NCI-H1436 treated with DMSO at 0.1 percent for 48 hours (cell line): ENCODE measurements at regions not wholly inside any gene's neighbourhood (a gene's known extent, or its start where the extent isn't known, plus 50 kb on each side); places are given as distances from the start of the nearest gene placed in this dataset.

ENCODE experiments used
- DNase-seq: peaks from one replicate; lab custom pipeline; 2025; lab: John Stamatoyannopoulos, UW

DNA sequence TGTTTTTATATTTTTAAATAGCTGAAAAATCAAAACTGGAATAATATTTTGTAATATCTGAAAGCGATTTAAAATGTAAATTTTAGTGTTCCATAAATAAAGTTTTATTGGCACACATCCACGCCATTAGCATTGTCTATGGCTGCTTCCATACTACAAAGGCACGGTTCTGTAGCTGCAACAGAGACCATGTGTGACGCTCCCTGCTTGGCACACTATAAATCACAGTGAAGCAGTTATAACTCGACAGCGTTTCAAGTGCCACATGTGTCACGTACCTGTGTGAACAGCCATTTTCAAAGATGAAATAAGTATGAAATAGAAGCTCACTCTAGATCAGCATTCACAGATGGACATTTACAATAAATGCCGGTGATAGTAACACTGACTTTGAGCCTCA, 810.1 kb upstream of the WWC1 start:
- DNase-seq, result no peak

DNA sequence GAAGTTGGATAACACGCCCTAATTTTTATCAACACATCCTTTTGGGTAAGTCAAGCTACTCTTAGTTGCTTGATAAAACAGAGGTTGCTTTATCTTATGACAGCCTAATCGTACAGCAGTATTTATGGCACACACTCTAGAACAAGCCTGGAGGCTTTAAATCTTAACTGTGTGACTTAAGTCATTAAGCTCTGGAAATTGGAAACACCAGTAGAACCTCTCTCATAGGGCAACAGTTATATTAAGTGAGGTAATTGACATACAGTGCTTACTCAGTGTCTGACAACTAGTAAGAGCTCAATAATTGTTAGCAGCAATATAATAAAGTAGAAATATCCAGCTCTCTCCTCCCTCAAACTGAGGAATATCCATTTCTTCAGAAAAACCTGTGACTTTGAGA, 808.9 kb upstream of the WWC1 start:
- no peak for DNase-seq

GRCh38 chr5:167485061-167485774, 806.2 kb upstream of the WWC1 start:
- DNase-seq, result no peak

DNA sequence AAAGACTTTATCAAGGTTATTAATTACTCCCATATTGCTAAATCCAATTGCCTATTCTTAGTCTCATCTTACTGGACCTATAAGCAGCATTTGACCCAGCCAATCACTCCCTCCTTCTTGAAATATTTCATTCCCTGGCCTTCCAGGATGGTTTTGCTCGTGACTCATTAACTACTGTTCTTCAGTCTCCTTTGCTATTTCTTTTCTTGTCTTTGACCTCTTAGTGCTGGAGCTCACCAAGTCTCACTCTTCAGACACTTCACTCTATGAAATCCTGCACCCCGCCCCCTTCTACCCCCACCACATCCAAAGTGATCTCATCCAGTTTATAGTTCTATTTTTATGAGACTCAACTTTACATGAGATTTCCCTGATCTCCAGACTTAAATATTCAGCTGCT, 803.1 kb upstream of the WWC1 start:
- DNase-seq, result no peak

DNA sequence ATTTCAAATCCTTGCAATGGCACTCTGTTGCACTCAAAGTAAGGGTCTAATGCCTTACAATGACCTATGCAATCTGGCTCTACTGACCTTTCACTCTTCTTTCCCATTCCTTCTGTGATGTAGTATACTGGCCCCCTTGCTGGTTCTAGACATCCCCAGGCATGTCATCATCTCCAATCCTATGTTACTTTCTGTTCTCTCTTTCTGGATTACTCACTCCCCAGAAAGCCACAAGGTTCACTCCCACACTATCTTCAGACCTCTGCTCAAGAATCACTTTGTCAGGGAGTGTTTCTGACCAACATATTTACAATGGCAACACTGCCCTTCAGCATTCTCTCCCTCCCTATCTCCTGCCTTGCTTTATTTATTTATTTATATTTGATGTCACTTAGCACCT, 802.2 kb upstream of the WWC1 start:
- no peak for DNase-seq

DNA sequence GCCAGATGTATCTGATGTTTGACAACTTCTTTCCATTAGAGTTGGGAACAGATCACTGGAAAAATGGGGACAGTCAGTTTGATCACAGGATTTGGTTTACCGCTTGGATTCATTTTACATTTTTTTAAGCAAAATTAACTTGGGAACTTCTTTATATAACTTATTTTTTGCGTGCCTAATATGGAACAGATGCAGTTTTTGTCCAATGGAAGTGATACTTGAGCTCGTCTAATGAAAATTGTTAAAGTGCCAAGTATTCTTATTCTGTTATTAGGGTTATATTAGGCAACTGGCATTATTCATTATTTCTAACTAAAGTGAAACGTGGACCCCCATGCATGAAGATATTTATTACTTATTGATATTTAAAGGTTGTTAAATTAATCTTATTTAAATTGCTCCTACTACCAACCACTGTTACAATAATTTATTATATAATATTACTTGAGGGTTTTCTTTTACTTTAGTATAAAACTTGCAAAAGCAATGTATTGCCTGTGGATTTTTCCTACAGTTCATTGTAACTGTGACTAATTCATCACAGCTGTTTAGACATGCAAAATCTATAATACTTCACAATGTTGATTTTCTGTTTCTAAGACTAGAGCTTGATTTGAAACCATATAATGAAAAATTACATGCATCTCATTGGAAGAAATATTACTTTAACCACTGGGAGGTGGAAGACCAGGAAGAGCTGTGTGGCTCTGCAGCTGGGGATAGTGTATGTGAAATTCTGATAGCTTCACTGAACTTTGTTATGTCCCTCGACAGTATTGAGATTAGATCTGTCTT, 787.3 kb upstream of the WWC1 start:
- DNase-seq, result no peak

DNA sequence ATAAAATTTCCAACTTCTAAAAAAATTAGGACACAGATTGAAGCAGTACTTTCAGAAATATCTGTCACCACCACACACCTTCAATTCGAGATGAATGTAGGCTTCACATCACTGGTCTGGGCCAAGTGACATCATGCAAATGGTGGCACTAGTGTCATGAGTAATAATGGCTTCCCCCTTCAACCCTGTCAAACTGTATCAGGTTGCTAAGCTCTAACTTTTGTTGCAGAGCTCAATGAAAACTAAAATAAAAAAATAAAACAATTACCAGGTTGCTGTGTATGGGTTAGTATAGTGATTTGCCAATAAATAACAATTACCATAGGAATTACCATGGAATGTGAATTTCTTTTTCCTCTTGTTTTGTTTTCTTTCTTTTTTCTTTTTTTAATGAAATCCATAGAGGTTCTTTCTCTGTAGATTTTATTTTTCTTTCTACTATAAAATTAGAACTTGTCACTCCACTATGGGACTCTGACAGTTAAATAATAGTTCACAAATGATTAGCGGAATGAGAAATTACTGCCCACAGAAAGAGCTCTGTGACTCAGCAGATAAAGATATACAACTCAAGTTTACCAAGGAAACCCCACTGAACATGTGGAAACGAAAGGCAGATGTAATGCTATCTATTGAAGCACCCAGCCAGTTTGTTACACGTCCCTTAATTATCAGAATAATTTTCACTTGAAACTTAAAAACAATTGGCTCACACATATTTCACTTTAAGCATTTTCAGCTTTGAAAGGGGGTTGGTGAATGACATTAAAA, 783.8 kb upstream of the WWC1 start:
- no peak for DNase-seq

DNA sequence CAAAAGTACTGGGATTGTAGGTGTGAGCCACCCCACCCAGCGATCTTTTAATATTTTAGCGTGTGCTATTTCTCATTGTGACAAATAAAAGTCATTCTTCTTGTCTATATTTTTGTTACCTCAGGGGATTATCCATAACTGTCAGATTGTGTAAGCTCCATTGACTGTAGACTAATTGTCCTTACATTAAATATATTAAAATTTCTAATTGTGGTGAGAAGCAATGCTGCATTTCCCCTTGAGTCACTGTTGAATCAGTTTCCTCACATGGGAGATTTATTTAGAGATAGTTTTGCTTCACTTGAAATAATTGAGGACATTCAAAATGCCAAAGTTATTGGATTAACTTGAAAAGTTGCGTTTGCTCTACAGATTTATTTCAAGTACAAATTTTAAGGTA, 782.4 kb upstream of the WWC1 start:
- no peak for DNase-seq

- DNase-seq, result no peak
Measured at GRCh38 chr5:167511276-167511675, 780.2 kb upstream of the WWC1 start.

DNA sequence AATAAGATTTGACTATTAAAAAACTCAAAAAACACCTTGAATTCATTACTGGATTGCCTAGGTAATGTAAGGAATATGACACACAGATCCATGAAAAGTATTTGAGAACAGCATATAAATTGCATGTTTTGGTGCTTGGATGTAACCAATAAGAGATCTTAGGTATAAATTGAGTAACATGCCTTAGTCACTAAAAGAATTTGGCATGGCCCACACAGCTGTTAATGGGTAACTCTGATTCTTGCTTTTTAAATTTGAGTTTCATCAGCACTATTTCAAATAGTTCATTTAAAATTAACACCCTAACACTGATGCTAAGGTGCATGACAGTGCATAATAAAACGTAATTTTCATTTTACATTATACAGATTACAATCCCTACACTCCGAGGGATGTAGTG, 779.3 kb upstream of the WWC1 start:
- no peak for DNase-seq

DNA sequence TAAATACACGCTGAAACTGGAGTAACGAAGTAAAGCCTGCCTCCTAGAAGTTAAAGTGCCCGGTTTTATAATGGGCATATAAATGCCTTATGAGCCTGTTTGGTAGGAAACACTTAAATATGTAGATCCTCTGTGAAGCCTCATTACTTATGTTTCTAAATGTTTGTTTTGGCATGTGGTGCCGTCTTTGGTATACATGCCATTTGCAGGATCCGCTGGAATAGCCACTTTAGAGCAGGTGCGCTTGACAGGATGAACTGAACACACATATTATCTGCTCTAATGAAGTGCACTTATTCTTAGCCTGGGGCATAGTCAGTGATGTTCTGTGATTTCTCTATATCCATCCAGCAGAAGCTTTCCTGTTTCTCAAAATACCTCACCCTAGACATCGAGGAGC, 778.1 kb upstream of the WWC1 start:
- no peak for DNase-seq

GRCh38 chr5:167514461-167514860, 777.0 kb upstream of the WWC1 start:
- no peak for DNase-seq

GRCh38 chr5:167525004-167525403, 766.4 kb upstream of the WWC1 start:
- DNase-seq, result no peak

DNA sequence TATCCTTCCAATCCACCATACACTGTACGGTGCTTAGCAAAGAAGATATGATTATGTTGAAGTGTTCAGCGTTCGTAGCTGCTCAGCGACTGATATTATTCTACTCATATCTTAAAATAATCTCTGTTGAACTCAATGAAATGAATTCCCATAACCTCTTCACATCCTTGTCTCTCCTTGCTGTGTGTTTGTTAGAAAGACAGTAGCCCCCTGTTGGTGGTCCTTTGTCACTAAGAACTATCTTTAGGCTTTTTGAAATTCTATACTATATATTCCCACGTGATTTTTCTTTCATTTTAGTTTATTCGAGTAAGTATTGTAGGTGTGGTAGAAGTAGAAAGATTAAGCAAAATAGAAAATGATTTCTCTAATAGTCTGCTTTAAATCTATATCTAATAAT, 762.8 kb upstream of the WWC1 start:
- DNase-seq, result no peak

DNA sequence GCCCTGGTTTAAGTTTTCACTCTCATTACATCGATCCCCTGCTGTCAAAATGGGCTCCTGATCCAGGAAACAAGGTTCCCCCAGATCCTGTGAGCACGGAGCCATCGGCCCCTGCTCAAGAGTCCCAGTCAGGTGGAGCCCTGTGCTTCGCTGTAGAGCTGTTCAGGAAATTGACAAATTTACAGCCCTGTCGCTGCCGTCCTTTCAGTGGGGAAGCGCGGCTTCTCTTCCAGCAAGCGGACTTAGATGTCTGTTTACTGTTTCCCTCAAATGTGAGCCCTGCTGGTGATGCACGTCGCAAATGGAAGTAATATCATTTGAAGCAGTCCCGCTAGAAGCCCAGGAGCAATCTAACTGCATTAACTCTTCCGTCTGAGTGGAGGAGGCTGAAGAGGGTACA, 760.9 kb upstream of the WWC1 start:
- DNase-seq, result no peak

DNA sequence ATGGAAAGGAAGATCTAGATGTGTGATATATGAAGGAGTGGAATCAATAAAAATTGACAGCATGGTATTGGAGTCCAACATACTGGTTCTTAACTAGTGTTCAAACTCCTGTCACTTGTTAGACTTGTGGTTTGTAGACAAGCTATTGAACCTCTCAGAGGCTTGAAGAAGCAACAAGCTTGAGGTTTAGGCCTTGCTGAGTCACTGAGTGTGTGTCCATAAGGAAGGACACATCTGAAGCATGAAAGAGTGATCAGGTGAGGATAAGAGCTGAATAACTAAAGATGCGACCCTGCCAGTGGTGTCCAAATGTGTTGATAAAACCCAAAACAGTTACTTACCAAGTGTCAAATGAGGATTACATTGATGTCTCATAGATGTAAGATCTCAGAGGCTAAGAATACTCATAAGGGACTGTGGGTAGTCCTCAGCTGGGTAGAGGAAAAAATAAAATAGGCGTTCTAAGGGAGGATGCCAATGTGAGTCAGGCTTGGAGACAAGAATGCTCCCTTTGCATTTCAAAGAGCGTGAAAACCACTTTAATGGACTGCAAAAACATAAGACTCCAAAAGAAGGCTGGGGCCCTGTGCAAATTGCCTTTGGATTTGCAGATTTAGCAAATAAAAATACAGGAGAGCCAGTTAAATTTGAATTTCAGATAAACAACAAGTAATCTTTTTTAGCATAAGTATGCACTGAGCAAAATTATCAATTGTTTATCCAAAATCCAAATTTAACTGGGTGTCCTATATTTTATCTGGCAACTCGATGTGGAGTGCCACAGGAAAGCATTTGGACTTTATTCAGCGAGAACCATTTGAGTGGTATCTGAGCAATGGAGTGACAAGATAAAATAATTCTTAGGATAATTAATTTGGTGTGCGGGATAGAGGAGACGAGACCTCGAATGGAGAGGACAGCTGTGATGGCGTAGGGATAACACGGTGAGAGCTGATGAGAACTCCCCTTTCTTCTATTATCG, 757.3 kb upstream of the WWC1 start:
- DNase-seq, result no peak

- no peak for DNase-seq
Measured at GRCh38 chr5:167539747-167540146, 751.7 kb upstream of the WWC1 start.

- no peak for DNase-seq
Measured at GRCh38 chr5:167546270-167546669, 745.2 kb upstream of the WWC1 start.

GRCh38 chr5:167552356-167552755, 739.1 kb upstream of the WWC1 start:
- no peak for DNase-seq

- DNase-seq, result no peak
Measured at GRCh38 chr5:167553511-167553910, 737.9 kb upstream of the WWC1 start.

- DNase-seq, result no peak
Measured at GRCh38 chr5:167554564-167555290, 736.7 kb upstream of the WWC1 start.
